ENCODE measurements at regions not wholly inside any gene's neighbourhood (a gene's known extent, or its start where the extent isn't known, plus 50 kb on each side); places are given as distances from the start of the nearest gene placed in this dataset.

DNA sequence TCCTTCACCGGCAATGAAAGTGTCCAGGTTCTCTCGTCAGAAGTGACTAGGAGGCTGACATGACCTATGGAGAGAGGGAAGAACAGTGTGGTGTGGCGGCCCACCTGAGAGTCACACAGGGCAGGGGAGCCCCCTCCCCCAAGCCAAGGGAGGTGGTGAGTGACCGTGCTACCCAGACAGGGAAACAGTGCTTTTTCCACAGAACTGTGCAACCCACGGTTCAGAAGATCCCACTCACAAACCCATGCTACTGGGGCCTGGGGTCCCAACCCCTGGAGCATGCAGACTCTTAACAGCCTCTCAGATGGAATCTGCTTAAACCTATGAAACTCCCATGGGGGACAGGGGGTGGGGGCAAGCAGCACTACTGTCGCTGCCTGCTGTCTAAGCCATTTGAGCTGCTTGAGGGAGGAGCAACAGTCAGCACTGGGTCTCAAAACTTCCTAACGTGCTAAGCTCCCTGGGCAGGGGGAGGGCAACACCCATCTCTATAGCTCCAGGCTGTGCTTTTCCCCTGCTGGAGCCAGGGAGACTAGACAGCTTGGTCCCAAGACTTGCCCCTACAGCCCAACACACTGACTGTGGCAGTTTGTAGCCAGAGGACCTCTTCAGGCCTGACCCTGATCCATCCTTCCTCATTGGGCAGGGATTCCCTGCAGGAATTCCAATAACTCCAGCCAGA lies 850.4 kb upstream of the AADAT start:
- H2AFZ ChIP-seq (ENCODE audit: control insufficient read depth, low read length): no peak overlapping the region
- H3K27ac ChIP-seq (ENCODE audit: control insufficient read depth, insufficient read depth, low read length): no peak overlapping the region
- no peak for DNase-seq (ENCODE audit: low read depth, low spot score)
- FAIRE-seq: no peak
- no peaks in the 10 kb centered on the region for H3K9me1 ChIP-seq (ENCODE audit: control insufficient read depth, extremely low read depth, insufficient read depth, low read length)
- TF ChIP-seq EZH2 (IDR thresholded peaks at IDR 0.05; ENCODE audit: low read length): no peak
- TF ChIP-seq, protein P1, sequence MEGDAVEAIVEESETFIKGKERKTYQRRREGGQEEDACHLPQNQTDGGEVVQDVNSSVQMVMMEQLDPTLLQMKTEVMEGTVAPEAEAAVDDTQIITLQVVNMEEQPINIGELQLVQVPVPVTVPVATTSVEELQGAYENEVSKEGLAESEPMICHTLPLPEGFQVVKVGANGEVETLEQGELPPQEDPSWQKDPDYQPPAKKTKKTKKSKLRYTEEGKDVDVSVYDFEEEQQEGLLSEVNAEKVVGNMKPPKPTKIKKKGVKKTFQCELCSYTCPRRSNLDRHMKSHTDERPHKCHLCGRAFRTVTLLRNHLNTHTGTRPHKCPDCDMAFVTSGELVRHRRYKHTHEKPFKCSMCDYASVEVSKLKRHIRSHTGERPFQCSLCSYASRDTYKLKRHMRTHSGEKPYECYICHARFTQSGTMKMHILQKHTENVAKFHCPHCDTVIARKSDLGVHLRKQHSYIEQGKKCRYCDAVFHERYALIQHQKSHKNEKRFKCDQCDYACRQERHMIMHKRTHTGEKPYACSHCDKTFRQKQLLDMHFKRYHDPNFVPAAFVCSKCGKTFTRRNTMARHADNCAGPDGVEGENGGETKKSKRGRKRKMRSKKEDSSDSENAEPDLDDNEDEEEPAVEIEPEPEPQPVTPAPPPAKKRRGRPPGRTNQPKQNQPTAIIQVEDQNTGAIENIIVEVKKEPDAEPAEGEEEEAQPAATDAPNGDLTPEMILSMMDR (optimal IDR thresholded peaks at IDR 0.05 in 1 of 3, IDR thresholded peaks at IDR 0.05 in 1 of 3, conservative IDR thresholded peaks at IDR 0.05 in 1 of 3; ENCODE audit: extremely low read depth in 1 of 3, insufficient read depth in 2 of 3, low read length in 3 of 3): no peak
- H4K20me1 ChIP-seq (ENCODE audit: control insufficient read depth, extremely low read depth, insufficient read depth, low read length): no peaks in the 10 kb centered on the region
- H3K79me2 ChIP-seq (ENCODE audit: control insufficient read depth, insufficient read depth, low read length): no peaks in the 10 kb centered on the region
- H3K4me3 ChIP-seq (ENCODE audit: control insufficient read depth in 2 of 3, extremely low read depth in 1 of 3, insufficient read depth in 2 of 3, low read depth in 1 of 3, low read length in 3 of 3): no peak overlapping the region
- H3K4me1 ChIP-seq (ENCODE audit: control insufficient read depth, extremely low read depth, insufficient read depth, low read length): no peaks in the 10 kb centered on the region
- H3K27me3 ChIP-seq (ENCODE audit: control insufficient read depth, extremely low read depth, insufficient read depth, low read length): no peaks in the 10 kb centered on the region
- dilution Hi-C loops (cut with MboI; ENCODE audit: extremely low pct_ligation_motif_present, low sequenced_read_pairs): no loop called here
- no peak overlapping the region for H3K9ac ChIP-seq (ENCODE audit: control insufficient read depth, extremely low read depth, insufficient read depth, low read length)
- H3K36me3 ChIP-seq (ENCODE audit: control insufficient read depth in 2 of 2, extremely low read depth in 1 of 2, insufficient read depth in 2 of 2, low read length in 2 of 2): no peaks in the 10 kb centered on the region
- no peaks in the 10 kb centered on the region for H3K9me3 ChIP-seq (ENCODE audit: control insufficient read depth, low read depth, low read length)
- no peak overlapping the region for H3K4me2 ChIP-seq (ENCODE audit: control insufficient read depth, extremely low read depth, insufficient read depth, low read depth, low read length)

DNA sequence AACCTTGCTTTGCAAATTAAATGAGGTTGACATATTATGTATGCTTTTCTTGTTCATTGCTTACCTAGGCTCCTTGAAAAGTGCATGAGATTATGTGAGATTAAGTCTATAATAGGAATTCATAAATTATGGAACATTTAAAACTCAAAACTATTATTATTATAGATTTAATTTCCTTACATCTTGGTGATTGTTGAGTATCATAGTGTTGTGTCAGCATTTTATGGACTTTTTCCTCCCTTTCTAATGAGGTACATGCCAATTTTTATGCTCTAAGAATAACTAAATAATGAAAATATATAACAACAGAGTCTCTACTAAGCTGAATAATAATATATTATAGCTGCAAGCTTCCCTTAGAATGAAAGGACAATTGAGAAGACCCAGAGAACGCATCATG lies 848.8 kb upstream of the AADAT start:
- Histone ChIP-seq H4K20me1 (ENCODE audit: control insufficient read depth, extremely low read depth, insufficient read depth, low read length) (no peaks in the 10 kb centered on the region), H3K79me2 (ENCODE audit: control insufficient read depth, insufficient read depth, low read length) (no peaks in the 10 kb centered on the region), H3K36me3 (ENCODE audit: control insufficient read depth in 2 of 2, extremely low read depth in 1 of 2, insufficient read depth in 2 of 2, low read length in 2 of 2) (no peaks in the 10 kb centered on the region), H3K27me3 (ENCODE audit: control insufficient read depth, extremely low read depth, insufficient read depth, low read length) (no peaks in the 10 kb centered on the region), H3K4me3 (ENCODE audit: control insufficient read depth in 2 of 3, extremely low read depth in 1 of 3, insufficient read depth in 2 of 3, low read depth in 1 of 3, low read length in 3 of 3) (no peak overlapping the region), H3K4me2 (ENCODE audit: control insufficient read depth, extremely low read depth, insufficient read depth, low read depth, low read length) (no peak overlapping the region), H3K9ac (ENCODE audit: control insufficient read depth, extremely low read depth, insufficient read depth, low read length) (no peak overlapping the region), H3K4me1 (ENCODE audit: control insufficient read depth, extremely low read depth, insufficient read depth, low read length) (no peaks in the 10 kb centered on the region), H3K27ac (ENCODE audit: control insufficient read depth, insufficient read depth, low read length) (no peak overlapping the region), H2AFZ (ENCODE audit: control insufficient read depth, low read length) (no peak overlapping the region), H3K9me3 (ENCODE audit: control insufficient read depth, low read depth, low read length) (no peaks in the 10 kb centered on the region), H3K9me1 (ENCODE audit: control insufficient read depth, extremely low read depth, insufficient read depth, low read length) (no peaks in the 10 kb centered on the region)
- TF ChIP-seq, protein P1 (optimal IDR thresholded peaks at IDR 0.05 in 1 of 3, IDR thresholded peaks at IDR 0.05 in 1 of 3, conservative IDR thresholded peaks at IDR 0.05 in 1 of 3; ENCODE audit: extremely low read depth in 1 of 3, insufficient read depth in 2 of 3, low read length in 3 of 3): no peak
- no peak for TF ChIP-seq EZH2 (IDR thresholded peaks at IDR 0.05; ENCODE audit: low read length)
- DNase-seq (ENCODE audit: low read depth, low spot score) (no peak), FAIRE-seq (no peak)
- dilution Hi-C loops (cut with MboI; ENCODE audit: extremely low pct_ligation_motif_present, low sequenced_read_pairs): no loop called here
